ENCODE measurements at regions not wholly inside any gene's neighbourhood (a gene's known extent, or its start where the extent isn't known, plus 50 kb on each side); places are given as distances from the start of the nearest gene placed in this dataset.
"Not testable (repeated sequence)": the region's sequence is repeated elsewhere in the genome, so short reads cannot be mapped to it uniquely, and the experiment has no call there.

DNA sequence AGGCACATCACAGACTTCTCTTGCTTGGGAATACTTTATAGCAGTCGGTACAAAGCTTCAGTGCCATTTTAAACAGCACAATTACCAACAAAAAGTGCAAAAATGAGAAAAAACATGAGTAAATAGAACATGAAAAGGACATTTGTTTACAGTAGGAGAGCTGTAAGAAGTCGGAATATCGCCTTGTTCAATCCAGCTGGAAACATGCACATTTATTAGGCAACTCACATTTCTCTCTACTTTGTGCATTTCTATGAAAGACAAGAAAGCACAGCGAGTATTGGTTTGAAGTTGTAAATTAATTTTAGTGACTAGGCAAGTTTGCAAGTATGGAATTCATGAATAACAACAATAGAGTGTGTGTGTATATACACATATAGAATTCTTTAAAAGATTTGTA is 484.7 kb downstream of the DACH1 start:
- DNase-seq = peak in 1 of 2 donors; percentile 7

DNA sequence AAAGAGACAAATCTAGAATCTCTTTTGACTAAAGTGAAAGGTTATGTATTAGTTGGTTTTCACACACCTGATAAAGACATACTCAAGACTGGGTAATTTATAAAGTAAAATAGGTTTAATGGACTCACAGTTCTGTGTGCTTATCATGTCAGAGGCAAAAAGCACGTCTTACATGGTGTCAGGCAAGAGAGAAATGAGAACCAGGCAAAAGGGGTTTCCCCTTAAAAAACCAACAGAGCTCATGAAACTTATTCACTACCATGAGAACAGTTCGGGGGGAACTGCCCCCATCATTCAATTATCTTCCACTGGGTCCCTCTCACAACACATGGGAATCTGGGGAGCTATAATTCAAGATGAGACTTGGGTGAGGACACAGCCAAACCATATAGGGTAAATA is 486.8 kb downstream of the DACH1 start:
- no peak for DNase-seq

DNA sequence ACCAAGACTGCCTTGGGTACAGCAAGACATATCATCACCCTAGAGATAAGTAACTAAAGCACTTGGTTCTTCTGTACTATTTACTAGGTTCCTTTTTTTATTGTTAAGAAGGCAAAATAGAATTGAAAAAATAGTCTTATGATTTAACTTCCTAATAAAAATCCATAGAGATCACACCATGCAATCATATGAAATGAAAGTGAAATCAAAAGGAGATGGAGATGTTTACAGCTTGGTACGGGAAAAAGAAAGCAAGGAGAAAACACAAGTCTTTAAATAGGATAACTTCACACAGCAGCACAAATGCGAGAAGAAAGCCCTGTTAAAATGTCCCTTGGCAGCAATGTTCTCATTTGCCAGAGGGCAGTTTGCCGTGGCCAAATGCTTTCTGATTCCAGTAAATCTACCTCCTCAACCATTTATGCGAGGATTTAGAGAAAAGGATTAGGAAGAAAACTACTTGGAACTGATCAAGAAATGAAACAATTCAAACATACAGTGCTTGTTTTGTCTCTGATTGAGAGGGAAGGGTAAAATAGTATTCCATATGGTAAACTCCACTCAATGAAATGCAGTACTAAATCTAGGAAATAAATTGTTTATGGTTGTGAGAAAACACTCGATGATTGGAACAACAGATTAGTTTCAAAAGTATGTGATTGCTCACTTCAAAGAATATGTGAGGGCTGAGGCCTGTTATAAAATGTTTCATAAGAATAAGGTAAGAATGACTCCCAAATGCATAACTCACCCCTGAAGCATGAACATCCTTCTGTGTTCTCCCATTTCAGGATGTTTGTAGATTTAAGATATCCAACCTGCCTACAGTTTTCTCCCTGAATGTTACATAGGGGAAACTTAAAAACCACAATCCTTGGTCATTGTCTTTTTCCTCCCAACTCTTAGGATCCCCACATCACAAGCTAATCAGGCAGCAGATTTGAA is 487.8 kb downstream of the DACH1 start:
- peak; percentile 21 to 23 for DNase-seq

DNA sequence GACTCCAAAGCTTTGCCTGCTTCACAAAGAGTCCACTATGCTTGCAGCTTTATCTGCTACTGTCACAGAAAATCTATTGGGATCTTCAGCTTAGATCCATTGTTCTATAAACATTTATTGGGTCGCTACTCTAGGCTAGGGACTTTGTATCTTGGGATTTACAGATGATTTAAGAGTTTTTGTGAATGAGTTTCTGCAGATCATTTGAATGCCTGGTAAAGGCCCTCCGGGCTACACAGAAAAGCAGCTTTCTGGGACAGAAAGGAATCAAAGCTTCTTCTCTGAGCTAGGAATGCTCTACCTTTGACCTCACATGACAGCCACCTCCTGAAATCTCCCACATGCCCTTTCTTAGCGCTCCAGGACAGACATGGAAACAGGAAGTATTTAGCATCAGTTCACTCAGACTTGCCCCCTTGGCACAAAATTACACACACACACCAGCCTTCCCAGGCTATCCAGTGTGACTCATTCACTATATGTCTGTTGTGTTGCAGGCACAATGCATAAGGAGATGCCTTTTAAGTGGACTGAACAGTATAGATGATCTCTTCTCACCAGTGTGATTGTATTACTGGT is 492.4 kb downstream of the DACH1 start:
- DNase-seq = no peak

DNA sequence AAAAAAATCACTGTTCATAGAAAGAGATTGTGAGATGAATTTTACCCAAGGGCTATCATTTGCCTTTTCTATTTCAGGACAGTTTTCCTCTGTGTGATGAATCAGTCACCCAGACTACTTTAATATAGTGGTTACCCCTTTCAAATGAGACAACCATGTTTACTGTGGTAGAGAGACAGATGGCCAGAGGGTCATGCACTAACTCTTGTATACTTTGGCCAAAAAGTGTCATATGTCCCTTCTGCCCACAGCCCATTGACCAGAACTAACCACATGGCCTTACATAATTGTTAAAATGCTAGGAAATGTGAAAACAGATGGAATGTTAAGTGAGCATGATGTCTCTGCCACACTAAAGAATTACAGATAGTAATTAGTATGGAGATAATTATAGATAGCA is 498.7 kb downstream of the DACH1 start:
- DNase-seq = no peak

DNA sequence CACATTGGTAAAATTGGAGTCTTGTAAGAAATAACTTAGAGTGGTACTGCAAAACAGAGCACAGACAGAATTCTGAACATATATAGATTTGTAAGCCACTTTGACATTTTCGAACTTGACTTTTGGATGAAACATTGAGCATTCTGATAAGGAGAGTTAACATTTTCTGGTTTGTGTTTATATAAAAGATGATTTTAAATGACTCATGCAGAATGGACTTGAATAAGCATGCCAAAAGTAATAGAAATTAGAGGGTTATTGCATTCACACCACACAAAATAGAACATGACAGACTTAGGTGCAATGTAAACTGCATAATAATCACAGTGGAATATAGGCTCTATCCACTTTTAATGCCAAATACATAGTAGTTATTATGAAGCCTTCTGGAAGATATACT is 507.0 kb downstream of the DACH1 start:
- no peak for DNase-seq

DNA sequence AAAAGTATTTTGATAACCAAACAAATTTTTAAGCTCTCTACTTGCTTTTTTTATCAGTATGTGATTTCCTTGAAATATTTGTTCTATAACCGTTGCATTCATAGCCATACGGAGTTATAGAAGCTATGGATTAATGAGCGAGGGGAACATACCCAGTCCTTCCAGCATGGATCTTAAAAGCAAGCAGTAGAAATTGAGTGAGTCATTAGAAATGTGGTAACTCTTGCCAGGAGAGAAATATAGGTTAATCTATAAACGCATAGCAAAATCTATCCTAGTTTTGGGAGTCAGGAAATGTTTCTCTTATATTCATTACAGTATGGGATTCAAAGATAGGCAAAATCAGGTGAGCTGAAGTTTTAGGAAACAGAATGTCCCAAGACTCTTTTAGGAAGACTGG is 507.4 kb downstream of the DACH1 start:
- no peak for DNase-seq

DNA sequence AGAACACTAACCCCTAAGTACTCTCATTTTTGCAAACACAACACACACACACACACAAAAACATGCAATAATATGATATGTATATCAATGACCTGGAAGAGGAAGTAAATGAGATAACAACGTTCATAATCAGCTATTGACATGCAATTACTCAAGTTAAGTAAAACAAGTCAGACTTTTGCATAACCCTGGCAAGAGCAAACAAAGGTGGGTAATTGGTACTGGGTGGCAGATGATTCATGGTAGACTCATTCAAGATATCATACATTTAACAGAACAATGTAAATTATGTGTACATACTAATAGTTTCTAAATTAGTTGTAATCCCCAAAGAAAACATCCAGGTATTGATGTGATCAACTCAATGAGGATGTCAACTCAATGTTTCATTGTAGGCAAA is 508.8 kb downstream of the DACH1 start:
- DNase-seq = no peak

DNA sequence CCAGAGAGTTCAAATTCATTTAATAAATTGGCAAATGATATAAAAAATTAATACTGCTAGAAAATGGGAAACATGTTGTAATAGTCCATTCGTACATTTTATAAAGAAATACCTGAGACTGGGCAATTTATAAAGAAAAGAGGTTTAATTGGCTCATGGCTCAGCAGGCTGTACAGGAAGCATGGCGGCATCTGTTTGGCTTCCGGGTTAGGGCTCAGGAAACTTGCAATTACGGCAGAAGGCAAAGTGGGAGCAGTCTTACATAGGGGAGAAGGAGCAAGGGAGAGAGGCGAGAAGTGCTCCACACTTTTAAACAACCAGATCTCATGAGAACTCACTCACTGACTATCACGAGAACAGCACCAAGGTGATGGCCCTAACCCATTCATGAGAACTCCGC is 512.0 kb downstream of the DACH1 start:
- DNase-seq = no peak

DNA sequence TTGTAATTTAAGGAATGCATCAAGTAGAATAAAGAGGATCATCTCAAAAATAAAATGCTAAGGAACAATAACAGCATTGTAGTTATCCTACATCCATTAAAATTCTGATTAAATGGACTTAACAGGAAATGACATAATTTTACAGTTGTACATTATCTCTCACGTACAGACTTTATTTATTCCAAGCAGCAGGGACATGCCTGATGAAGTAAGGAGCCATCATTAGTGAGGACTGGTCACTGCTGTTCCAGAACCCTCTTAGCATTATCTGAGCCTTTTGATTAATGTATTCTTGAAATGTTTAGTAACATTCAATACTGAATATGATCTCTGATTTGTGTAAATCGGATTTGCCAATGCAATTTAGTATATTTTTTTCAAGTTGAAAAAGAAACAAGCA is 516.1 kb downstream of the DACH1 start:
- no peak for DNase-seq

DNA sequence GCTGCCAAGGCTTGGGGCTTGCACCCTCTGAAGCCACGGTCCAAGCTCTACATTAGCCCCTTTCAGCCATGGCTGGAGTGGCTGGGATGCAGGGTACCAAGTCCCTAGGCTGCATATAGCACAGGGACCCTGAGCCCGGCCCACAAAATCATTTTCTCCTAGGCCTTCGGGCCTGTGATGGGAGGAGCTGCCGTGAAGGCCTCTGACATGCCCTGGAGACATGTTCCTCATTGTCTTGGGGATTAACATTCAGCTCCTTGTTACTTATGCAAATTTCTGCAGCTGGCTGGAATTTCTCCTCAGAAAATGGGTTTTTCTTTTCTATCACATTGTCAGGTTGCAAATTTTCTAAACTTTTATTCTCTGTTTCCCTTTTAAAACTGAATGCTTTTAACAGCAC is 521.1 kb downstream of the DACH1 start:
- DNase-seq = not testable (repeated sequence)

DNA sequence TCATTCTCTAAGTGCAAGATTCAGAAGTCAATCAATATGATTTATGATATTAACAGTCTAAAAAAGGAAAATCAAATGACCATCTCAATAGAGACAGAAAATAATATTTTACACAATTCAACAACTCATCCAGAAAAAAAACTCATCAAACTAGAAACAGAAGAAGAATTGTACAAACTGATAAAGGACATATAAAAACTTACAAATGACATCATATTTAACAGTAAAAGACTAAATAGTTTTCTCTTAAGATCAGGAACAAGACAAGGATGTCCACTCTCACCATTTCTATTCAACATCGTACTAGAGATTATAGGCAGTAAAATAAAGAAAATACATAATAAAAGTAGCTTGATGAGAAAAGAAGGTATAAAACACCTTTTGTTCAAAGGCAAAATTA is 527.3 kb downstream of the DACH1 start:
- DNase-seq = no peak

DNA sequence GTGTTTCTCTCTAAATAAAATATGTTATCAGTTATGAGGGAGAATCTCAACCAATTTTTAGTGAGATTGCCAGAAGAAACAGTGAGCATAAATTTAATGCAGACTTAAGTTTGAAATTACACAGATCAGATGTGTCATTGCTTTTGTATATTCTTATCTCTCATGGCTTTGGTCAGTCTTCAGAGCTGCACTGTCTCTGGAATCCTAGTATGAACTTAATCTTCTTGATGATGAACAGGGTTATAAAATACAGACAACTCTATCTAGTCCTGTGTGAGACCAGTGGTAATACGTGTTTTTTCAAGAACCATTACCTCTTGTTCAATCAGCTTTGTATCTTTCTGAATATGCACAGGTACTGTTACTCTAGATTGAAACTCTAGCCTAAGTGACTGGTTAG is 528.0 kb downstream of the DACH1 start:
- no peak for DNase-seq

DNA sequence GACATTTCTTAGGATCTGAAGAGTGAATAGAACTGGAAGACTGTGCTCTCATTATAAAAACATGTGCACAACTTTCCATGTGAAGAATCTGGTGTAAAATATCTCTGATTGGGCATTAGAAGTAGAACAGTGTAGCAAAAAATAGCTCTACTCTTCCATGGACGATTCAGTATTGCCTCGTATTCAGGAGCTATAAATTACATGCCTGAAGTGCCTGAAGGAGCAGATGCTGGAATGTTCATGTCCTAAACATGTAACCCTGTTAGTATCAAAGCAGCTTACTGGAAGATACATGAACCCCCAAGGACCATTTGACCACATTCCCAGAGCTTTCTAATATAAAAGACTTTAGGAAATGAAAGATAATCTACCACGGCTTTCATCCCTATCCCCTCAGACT is 528.9 kb downstream of the DACH1 start:
- DNase-seq = no peak

DNA sequence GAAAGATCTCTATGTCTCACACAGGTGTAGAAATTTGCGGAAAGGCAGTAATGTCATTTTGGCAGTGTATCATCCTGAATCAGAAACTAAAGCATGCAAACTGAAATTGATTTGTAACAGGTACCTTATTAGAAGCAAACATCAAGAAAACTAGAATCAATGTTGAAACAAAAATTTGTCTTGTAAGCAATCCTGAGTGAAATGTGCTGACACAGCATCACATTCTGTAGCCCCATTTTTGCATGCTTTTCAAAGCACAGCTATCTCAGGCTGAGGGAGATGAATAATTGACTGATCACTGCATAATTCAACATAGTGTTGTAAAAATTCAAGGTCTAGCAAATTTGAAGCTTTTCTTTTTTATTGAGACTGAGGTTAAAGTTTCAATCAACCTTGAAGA is 539.7 kb downstream of the DACH1 start:
- no peak for DNase-seq

DNA sequence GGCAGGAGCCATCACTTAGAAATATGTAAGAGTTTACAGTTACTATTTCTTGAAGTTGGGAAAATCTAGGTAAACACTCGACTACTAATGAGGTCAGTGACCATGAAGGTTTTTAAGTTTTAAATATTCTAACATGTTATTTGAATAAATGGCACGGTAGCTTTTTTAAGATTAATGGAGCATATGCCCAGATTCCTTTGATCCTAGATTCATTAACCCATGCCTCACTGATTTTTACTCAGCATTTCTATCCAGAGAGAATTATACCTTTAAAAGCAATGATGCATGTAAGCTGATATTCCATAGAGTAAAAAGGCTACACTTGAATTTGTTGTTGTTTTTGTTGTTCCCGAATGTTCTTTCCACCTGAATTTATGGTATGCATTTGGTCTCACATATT is 541.4 kb downstream of the DACH1 start:
- no peak for DNase-seq

DNA sequence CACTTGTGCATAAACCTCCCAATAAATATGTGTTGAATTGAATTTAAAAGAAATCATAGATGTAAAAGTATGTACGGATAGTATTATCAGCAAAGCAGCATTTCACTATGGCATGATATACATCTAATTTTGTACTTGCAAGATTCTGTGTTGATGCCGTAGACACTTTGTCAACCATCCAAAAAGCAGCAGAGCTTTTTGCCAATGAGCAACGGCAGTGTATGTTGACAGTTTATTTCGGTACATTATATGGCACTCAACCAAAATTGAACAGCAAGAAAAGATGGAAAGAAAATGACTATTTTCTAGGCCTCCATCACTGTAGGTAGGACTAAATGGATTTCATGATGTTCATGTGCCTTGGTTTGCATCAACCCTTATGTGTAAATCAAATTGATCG is 543.7 kb downstream of the DACH1 start:
- DNase-seq = no peak

DNA sequence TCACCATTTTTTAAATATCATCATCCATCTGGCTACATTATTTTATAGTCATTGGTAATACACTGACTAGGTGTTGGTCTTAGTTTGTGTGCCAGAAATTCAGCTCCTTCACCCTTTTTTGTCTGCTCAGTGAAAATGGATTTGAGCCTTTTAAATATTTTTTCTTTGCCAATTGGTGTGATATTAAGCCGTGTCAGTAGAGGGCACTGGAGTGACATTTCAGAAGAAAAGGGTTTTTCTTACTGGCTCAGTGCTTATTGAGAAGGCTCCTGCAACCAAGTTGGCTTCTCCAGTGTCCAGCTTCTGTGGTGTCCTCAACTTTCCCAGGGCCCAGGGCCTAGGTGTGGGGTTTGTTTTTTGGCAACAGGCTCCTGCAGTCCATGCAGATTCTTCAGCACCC is 546.6 kb downstream of the DACH1 start:
- no peak for DNase-seq

DNA sequence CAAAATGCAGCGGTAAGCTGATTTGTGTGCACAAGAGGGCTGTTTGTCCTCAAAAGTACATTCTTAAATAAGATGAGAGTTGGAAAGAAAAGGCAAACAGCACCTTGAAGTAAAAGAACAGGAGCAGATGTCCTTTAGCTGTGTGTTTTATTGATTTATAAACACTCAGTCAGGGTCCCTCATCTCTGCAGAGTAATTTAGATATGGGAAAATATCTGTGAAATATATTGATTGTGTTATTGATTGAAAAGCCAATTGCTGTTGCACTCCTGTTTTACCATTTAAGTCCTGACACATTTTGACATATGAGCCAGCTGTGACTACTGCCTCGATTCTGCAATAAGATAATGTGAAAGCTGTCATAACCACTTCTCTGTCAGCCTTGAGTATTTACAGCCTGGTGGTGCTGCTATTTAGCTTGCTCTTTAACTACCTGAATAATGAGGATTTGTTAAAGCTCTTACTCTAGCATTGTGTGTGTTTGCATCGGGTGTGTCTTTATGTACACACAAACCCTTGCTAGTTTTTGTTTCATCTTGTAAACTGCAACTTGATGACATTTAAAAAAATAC is 550.1 kb downstream of the DACH1 start:
- no peak for DNase-seq

DNA sequence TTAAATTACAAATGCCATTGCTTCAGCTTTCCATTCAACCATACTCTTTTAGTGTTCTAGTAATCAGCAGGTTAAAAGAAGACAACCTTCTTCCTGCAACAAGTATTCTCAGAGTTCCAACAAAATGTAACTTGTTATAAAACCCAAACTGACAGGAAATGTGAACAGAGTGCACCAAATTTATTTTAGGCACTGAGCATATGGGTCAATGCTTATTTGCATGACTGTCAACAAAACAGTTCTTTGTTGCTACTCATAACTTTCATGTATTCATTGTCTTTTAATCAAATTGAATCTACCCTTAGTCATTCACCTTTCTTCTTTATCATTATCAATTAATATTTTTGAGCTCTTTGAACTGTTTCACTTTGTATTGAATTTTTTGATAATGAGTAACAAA is 554.1 kb downstream of the DACH1 start:
- no peak for DNase-seq

DNA sequence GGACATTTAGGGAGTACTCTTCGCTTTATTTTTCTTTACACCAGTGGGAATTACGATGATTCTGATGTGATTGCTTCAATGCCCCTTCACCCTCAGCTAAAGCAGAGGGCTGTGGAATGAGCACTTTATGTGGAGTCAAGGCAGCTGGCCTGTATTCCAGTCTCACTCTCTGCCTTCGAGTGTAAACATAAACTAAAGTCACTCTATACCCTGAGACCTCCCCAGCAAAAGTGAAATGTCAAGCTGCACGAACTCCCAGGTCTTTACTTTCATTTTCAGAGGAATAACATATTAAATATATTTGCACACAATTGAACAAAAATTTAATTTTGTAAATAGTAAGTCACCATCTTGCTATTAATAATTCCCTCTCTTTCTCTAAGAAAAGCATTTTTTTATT is 557.1 kb downstream of the DACH1 start:
- no peak for DNase-seq

DNA sequence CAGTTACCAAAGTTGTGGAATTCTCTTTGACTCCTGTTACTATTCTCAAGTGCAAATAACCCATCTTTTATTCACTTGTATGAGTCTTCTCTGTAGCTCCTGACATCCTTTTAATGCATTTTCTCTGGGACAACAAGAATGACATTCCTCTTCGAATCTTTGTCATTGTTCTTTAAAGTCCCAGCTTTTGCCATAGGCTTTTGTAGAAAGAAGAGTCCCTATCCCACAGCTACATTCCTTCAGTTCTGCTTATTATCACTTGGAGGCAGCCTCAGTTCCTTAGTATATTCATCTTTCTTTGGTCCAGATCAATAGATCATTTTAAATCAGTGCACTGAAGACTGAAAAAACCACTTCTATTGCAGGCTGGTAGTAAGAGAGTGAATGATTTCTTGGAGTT is 560.2 kb downstream of the DACH1 start:
- DNase-seq = no peak

DNA sequence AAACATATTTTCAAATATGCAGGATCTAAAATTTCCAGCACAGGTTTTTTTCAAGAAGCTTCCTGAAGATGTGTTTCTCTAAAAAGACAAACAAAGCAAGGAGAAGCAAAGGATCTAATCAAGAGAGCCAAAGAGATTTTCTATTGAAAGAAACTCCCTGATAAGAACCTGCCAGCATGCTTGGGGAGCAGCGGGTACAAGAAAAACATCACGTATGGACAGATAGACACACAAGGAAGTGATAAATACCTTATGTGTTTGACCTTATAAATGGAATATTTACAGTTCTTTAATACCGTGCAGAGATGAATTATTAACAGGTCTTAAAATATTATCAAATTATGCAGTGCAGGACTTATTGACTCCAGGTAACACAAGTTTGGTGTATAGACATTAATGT is 562.1 kb downstream of the DACH1 start:
- DNase-seq = no peak

Measured in right lung (tissue), 2 donors.